Gastrocnemius medialis (tissue), 4 donors: ENCODE measurements at regions not wholly inside any gene's neighbourhood (a gene's known extent, or its start where the extent isn't known, plus 50 kb on each side); places are given as distances from the start of the nearest gene placed in this dataset.

ENCODE experiments used
- ATAC-seq, 2 donors: fragments of 150-250 bp; one replicate each; pipeline ENCODE4 v1.9.1; 2016
- DNase-seq, 2 donors: peaks; one replicate each; pipeline ENCODE4 v3.0.0-alpha.2; 2019
- H3K27ac ChIP-seq, 4 donors: fragments of 200-600 bp; sonication (generic); 1 replicate in 1 of 4; 2 replicates in 3 of 4; pipeline ENCODE4 v1.5.1; 2016 to 2018; ENCODE audit warnings: mild to moderate bottlenecking in 2 of 4, moderate library complexity in 1 of 4
- H3K27me3 ChIP-seq, 3 donors: fragments of 200-600 bp; sonication (generic) in 2 of 3; 1 replicate in 1 of 3; 2 replicates in 2 of 3; pipeline versions ENCODE4 v1.5.1 to v1.6.0; 2016 to 2019; ENCODE audit warnings: mild to moderate bottlenecking in 1 of 3, moderate library complexity in 1 of 3
- H3K36me3 ChIP-seq, 2 donors: fragments of 200-600 bp; sonication (generic) in 1 of 2; one replicate each; pipeline ENCODE4 v1.5.1; 2017 to 2018
- H3K4me1 ChIP-seq, 2 donors: fragments of 200-600 bp; sonication (generic) in 1 of 2; one replicate each; pipeline ENCODE4 v1.5.1; 2016 to 2017; ENCODE audit warnings: mild to moderate bottlenecking in 2 of 2
- H3K4me3 ChIP-seq, 4 donors: fragments of 200-600 bp; sonication (generic) in 3 of 4; 1 replicate in 1 of 4; 2 replicates in 3 of 4; pipeline ENCODE4 v1.5.1; 2016 to 2019; ENCODE audit warnings: mild to moderate bottlenecking in 2 of 4
- H3K9me3 ChIP-seq, 3 donors: fragments of 200-600 bp; sonication (generic) in 2 of 3; 1 replicate in 1 of 3; 2 replicates in 2 of 3; pipeline ENCODE4 v1.5.1; 2016 to 2019
- POLR2A ChIP-seq, 2 donors: fragments of 450-650 bp; IDR thresholded peaks; one replicate each; pipeline ENCODE4 v1.6.1; 2017; ENCODE audit warnings: antibody characterized with exemption in 2 of 2, mild to moderate bottlenecking in 2 of 2, moderate library complexity in 2 of 2
- in situ Hi-C, 4 donors: fragments of 200-750 bp; cut with MboI; loops; one replicate each; pipeline versions ENCODE4 v1.15.0 to v1.8.0; 2017; ENCODE audit warnings: low sequenced_read_pairs in 4 of 4
- intact Hi-C: fragments of 100-400 bp; cut with DNase I; formaldehyde crosslinking; loops from one replicate; pipeline ENCODE4 v1.15.1; 2023; ENCODE audit warnings: low total_unique reads
- TF ChIP-seq, protein P1 (sequence below), 5 experiments: fragments of 450-650 bp in 3 of 5; fragments of 200-600 bp in 2 of 5; sonication (generic) in 2 of 5; IDR thresholded peaks in 4 of 5; conservative IDR thresholded peaks in 1 of 5; 1 replicate in 4 of 5; 2 replicates in 1 of 5; pipeline ENCODE4 v1.5.1; 2016 to 2019; ENCODE audit warnings: antibody characterized with exemption in 5 of 5, mild to moderate bottlenecking in 3 of 5, moderate library complexity in 3 of 5

DNA sequence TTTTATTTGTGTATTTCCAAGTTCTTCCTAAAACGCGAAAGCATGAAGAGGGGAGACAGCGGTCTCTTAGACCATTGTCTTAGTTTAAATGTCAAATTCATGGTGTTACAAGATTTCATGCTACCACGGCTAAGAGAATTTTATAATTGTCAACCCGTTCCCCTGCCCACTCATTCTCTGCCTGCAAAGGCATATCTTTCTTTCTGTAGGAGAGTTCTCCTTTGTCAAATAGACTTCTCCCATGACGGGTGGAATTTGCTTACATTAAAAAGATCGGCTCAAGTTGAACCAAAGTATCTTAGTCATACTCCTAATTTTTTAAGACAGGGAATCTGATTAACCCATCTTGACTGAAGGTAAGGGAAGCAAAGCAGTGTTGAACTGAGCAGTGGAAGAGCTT is 539.2 kb downstream of the REEP3 start:
- Histone ChIP-seq H3K4me3 (no peak overlapping the region), H3K36me3 (no peaks in the 10 kb centered on the region), H3K27ac (no peak overlapping the region), H3K9me3 (no peaks in the 10 kb centered on the region), H3K4me1 (no peaks in the 10 kb centered on the region), H3K27me3 (no peaks in the 10 kb centered on the region)
- TF ChIP-seq, protein P1, sequence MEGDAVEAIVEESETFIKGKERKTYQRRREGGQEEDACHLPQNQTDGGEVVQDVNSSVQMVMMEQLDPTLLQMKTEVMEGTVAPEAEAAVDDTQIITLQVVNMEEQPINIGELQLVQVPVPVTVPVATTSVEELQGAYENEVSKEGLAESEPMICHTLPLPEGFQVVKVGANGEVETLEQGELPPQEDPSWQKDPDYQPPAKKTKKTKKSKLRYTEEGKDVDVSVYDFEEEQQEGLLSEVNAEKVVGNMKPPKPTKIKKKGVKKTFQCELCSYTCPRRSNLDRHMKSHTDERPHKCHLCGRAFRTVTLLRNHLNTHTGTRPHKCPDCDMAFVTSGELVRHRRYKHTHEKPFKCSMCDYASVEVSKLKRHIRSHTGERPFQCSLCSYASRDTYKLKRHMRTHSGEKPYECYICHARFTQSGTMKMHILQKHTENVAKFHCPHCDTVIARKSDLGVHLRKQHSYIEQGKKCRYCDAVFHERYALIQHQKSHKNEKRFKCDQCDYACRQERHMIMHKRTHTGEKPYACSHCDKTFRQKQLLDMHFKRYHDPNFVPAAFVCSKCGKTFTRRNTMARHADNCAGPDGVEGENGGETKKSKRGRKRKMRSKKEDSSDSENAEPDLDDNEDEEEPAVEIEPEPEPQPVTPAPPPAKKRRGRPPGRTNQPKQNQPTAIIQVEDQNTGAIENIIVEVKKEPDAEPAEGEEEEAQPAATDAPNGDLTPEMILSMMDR (IDR thresholded peaks at IDR 0.05 in 4 of 5, conservative IDR thresholded peaks at IDR 0.05 in 1 of 5): no peak
- TF ChIP-seq POLR2A (IDR thresholded peaks at IDR 0.05): no peak
- intact Hi-C loops: no loop called here
- DNase-seq (no peak), ATAC-seq (no peak)
- in situ Hi-C loops: no loop called here

DNA sequence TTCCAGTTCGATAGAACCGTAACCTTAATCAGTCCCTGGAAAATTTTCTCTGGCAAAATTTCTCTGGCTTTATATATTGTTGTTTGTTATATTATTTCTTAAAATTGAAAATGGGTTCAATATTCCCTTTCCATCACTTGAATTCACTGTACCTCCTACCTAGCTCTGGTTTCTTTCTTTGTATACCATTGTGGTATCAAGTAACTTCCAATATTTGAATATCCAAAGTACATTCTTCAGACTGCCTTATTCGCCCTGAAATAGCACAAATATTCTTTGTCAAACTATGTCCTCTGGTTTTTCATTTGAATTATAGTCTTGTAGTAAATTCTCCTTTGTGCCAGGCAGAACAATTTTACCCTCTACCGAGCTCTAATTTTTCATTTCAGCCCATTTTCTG is 541.6 kb downstream of the REEP3 start:
- H3K4me3 ChIP-seq: no peak overlapping the region
- no peak for ATAC-seq
- H3K9me3 ChIP-seq: no peaks in the 10 kb centered on the region
- no peak for TF ChIP-seq POLR2A (IDR thresholded peaks at IDR 0.05)
- TF ChIP-seq, protein P1 (IDR thresholded peaks at IDR 0.05 in 4 of 5, conservative IDR thresholded peaks at IDR 0.05 in 1 of 5): no peak
- H3K4me1 ChIP-seq: no peaks in the 10 kb centered on the region
- DNase-seq: no peak
- in situ Hi-C loops (no loop called here), intact Hi-C loops (no loop called here)
- no peak overlapping the region for H3K27ac ChIP-seq
- no peaks in the 10 kb centered on the region for H3K27me3 ChIP-seq
- no peaks in the 10 kb centered on the region for H3K36me3 ChIP-seq

DNA sequence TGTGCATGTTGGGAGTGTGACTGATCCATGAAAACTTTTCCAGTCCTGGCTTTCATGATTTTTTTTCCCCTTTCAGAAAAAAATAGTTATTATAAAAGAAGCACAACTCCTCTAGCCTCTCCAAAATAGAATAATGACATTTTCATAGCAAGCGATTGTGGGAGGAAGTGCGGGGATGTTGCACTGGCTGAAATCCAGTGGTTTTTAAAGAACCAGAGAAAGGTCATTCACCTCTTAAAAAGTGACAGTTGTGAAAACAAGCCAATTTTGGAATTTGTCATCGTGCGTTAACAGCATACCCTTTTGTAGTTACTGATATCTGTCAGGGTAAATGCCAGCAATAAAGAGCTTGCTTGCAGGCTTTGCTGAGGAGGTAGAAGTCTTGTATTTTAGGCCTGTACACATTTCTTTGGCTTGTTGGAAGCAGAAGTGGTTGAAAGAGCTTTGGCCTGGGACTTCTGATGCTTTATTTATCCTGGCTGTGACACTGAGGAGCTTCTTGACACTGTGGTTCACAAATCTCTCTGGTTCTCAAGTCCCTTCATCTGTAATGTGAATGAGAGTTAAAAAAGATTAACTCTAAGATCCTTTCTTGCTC is 545.9 kb downstream of the REEP3 start:
- no peaks in the 10 kb centered on the region for H3K27me3 ChIP-seq
- no peak for DNase-seq
- in situ Hi-C loops: no loop called here
- H3K9me3 ChIP-seq: no peaks in the 10 kb centered on the region
- H3K27ac ChIP-seq: no peak overlapping the region
- TF ChIP-seq, protein P1 (IDR thresholded peaks at IDR 0.05 in 4 of 5, conservative IDR thresholded peaks at IDR 0.05 in 1 of 5): no peak
- no peak for TF ChIP-seq POLR2A (IDR thresholded peaks at IDR 0.05)
- H3K36me3 ChIP-seq: no peaks in the 10 kb centered on the region
- intact Hi-C loops: no loop called here
- no peaks in the 10 kb centered on the region for H3K4me1 ChIP-seq
- no peak overlapping the region for H3K4me3 ChIP-seq
- no peak for ATAC-seq

DNA sequence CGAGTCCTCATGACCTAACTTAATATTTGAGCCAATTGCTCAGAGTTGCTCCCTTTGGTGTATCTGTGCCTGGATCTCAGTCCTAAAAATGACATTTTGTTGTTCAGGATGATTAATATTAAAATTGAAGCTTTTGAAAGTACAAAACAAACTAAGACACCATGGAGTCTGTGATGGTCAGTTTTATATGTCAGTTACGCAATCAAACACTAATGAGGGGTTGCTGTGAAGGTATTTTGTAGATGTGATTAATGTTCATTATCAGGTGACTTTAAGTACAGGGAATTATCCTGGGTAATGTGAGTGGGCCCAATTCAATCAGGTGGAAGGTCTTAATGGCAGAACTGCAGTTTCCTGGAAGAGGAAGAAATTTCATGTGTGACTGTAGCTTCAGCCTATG is 546.7 kb downstream of the REEP3 start:
- intact Hi-C loops: no loop called here
- no peak overlapping the region for H3K4me3 ChIP-seq
- no peaks in the 10 kb centered on the region for H3K27me3 ChIP-seq
- no peaks in the 10 kb centered on the region for H3K36me3 ChIP-seq
- ATAC-seq (no peak), DNase-seq (no peak)
- TF ChIP-seq POLR2A (IDR thresholded peaks at IDR 0.05): no peak
- TF ChIP-seq, protein P1 (IDR thresholded peaks at IDR 0.05 in 4 of 5, conservative IDR thresholded peaks at IDR 0.05 in 1 of 5): no peak
- in situ Hi-C loops: no loop called here
- H3K27ac ChIP-seq: no peak overlapping the region
- no peaks in the 10 kb centered on the region for H3K4me1 ChIP-seq
- H3K9me3 ChIP-seq: no peaks in the 10 kb centered on the region

DNA sequence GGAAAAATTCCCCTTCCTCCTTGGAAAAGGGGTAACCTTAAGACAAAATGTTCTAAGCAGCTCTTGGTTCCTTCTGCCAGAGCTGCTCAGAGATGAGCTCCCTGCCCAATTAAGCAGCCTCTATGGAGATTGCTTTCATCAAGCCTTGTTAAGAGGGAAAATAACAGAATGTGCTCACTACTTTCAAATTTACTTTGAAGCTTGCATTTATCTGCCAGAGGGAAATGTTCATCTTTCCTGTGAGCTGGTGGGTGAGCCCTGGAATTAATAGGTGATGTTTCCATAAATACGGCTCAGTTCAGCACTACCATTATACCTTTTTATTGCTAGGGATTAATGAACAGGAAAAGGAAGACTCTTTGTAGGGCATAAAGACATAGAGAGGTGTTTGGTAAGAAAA is 549.0 kb downstream of the REEP3 start:
- DNase-seq: no peak
- no peak overlapping the region for H3K27ac ChIP-seq

More for the DNA sequence above, 549.0 kb downstream of the REEP3 start:
- in situ Hi-C loops: no loop called here
- Histone ChIP-seq H3K4me1 (no peaks in the 10 kb centered on the region), H3K27me3 (no peaks in the 10 kb centered on the region), H3K9me3 (no peaks in the 10 kb centered on the region), H3K36me3 (no peaks in the 10 kb centered on the region), H3K4me3 (no peak overlapping the region)
- ATAC-seq: no peak
- TF ChIP-seq, protein P1 (IDR thresholded peaks at IDR 0.05 in 4 of 5, conservative IDR thresholded peaks at IDR 0.05 in 1 of 5): no peak
- TF ChIP-seq POLR2A (IDR thresholded peaks at IDR 0.05): no peak
- intact Hi-C loops: no loop called here
